ENCODE measurements at regions not wholly inside any gene's neighbourhood (a gene's known extent, or its start where the extent isn't known, plus 50 kb on each side); places are given as distances from the start of the nearest gene placed in this dataset.

DNA sequence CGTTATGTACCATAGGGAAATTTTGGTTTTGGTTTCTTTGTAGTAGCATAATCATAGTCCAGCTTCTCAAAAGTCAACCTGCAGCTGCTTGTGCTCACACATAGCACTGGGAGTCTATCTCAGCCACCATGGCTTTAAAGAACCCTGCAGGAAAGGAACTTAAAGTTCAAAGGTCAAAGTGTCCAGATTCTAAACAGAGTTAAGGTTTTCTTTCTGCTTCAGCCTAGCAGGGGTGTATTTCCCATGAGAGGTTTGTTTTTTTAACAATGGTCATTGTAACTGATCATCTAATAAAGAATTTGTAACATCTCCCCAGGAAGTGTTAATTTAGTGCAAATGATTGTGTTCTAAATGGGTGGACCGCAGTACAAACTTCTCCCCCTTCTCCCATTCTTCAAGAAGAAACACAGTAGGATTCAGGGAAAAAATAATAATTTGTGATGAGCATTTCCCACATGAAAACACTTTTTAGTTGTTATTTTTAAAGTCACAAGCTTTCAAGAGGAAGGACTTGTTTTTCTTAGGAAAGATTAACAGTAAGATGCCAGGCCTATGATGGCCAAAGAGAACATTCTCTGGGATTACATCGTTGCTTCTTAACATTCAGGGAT lies 168.0 kb downstream of the EFNB2 start:
- TF ChIP-seq EP300 (IDR thresholded peaks at IDR 0.05) = no peak
- TF ChIP-seq, protein P1, sequence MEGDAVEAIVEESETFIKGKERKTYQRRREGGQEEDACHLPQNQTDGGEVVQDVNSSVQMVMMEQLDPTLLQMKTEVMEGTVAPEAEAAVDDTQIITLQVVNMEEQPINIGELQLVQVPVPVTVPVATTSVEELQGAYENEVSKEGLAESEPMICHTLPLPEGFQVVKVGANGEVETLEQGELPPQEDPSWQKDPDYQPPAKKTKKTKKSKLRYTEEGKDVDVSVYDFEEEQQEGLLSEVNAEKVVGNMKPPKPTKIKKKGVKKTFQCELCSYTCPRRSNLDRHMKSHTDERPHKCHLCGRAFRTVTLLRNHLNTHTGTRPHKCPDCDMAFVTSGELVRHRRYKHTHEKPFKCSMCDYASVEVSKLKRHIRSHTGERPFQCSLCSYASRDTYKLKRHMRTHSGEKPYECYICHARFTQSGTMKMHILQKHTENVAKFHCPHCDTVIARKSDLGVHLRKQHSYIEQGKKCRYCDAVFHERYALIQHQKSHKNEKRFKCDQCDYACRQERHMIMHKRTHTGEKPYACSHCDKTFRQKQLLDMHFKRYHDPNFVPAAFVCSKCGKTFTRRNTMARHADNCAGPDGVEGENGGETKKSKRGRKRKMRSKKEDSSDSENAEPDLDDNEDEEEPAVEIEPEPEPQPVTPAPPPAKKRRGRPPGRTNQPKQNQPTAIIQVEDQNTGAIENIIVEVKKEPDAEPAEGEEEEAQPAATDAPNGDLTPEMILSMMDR (IDR thresholded peaks at IDR 0.05) = no peak

Measured in gastroesophageal sphincter (tissue), 3 donors.